ENCODE measurements at regions not wholly inside any gene's neighbourhood (a gene's known extent, or its start where the extent isn't known, plus 50 kb on each side); places are given as distances from the start of the nearest gene placed in this dataset.

DNA sequence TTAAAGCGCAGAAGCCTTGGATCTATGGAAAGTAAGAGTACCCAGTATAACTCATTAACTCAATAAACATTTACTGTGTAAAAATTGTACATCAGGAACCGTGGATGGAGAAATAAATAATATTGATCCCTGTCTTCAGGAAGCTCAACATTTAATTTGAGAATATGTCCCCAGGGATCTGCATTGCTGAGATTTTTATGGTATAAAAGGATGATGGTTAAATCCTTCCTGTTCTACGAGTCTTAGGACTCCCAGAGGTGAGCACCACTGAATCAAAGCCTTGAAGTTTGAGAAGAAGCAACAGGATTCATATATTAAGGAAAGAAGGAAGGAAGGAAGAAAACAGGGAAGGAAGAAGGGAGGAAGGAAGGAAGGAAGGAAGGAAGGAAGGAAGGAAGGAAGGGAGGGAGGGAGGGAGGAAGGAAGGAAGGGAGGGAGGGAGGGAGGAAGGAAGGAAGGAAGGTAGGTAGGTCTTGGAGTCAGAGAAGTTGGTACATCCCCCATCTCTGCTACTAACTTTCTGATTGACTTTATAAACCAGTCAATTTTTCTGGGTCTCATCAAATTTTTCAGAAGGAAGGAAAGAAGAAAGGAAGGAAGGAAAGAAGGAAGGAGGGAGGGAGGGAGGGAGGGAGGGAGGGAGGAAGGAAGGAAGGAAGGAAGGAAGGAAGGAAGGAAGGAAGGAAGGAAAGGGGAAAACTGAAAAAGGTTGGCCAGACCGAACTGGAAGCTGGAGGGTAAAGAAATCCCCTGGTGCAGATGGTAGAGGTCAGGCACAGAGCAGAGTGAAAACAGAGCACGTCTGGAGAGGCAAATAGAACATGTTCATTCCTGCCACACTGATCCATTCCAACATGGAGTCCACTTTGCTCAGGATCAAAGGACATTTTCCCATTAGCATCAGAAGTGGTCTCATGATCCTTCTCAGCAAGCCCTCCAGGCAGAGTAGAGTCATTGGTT is 422.2 kb upstream of the CDH11 start:
- TF ChIP-seq, protein P1, sequence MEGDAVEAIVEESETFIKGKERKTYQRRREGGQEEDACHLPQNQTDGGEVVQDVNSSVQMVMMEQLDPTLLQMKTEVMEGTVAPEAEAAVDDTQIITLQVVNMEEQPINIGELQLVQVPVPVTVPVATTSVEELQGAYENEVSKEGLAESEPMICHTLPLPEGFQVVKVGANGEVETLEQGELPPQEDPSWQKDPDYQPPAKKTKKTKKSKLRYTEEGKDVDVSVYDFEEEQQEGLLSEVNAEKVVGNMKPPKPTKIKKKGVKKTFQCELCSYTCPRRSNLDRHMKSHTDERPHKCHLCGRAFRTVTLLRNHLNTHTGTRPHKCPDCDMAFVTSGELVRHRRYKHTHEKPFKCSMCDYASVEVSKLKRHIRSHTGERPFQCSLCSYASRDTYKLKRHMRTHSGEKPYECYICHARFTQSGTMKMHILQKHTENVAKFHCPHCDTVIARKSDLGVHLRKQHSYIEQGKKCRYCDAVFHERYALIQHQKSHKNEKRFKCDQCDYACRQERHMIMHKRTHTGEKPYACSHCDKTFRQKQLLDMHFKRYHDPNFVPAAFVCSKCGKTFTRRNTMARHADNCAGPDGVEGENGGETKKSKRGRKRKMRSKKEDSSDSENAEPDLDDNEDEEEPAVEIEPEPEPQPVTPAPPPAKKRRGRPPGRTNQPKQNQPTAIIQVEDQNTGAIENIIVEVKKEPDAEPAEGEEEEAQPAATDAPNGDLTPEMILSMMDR (conservative IDR thresholded peaks at IDR 0.05; ENCODE audit: low read depth, low read length), result no peak
- no peak for TF ChIP-seq EZH2phosphoT487 (IDR thresholded peaks at IDR 0.05; ENCODE audit: borderline replicate concordance, low read length)
- no peak for TF ChIP-seq EZH2 (IDR thresholded peaks at IDR 0.05; ENCODE audit: low read length, unreplicated experiment)
